Activated gamma-delta T cell treated with Interleukin-2 at 50 U/mL for 16 hours (primary cell): ENCODE measurements at regions not wholly inside any gene's neighbourhood (a gene's known extent, or its start where the extent isn't known, plus 50 kb on each side); places are given as distances from the start of the nearest gene placed in this dataset.
A peak's percentile ranks its signal among the peaks of the same experiment; 100 is the strongest.

ENCODE experiments used
- DNase-seq: peaks from one replicate; pipeline ENCODE4 v3.0.0-alpha.2; 2020

DNA sequence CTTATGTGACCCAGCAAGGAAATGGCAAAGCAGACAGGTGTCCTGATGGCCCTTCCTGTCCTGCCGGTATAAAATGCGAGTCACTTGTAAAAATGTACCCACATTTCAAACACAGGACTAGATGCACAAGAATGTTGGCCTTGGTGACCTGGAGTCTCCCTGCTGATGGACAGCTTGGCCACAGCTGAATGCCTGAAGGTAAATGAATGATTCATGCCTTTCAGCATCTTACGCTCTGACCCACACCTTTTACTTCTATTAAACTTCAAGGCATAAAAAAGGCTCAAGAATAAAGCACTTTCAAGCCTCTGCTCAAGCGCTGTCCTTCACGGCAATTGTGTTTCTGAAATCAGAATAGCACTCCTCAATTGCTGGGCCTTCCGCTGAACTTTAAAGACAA lies 228.0 kb upstream of the SLCO3A1 start:
- no peak for DNase-seq

DNA sequence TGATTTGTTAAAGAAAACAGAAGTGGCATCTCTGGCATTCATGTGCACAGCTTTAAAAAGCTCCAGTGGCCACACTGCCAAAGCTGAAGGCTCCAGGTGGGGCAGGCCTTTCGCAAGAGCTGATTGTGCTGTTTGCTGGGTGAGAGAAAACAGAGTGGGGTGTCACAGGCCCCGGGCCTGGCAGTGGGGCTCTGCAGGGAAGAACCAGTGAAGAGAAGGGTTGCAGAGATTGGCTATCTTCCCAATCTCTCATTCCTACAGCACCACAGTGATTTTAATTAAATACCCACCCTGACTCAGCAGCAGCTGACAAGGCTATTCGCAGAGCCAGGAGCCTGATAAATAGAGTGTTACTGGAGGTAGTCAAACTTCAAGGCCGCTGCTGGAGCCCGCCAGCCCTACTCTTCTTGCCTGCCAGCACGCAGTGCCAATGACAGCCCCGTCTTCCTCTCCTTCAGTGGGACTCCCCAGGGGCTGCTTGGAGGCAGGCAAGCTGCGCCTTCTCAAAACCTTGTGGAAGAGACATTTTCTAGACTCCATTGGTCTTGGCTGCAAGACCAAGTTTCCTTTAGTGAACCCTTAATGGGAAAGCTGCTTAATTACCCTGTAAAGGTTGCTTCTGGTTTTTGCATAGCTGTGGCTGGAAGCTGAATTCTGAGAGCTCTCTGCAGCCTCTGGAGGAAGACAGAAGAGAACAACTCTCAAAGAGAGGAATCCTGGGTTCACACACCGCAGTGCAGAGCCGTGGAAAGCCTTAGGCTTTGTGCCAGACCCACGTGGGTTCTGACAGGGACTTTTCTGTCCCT lies 225.8 kb upstream of the SLCO3A1 start:
- DNase-seq, result no peak

DNA sequence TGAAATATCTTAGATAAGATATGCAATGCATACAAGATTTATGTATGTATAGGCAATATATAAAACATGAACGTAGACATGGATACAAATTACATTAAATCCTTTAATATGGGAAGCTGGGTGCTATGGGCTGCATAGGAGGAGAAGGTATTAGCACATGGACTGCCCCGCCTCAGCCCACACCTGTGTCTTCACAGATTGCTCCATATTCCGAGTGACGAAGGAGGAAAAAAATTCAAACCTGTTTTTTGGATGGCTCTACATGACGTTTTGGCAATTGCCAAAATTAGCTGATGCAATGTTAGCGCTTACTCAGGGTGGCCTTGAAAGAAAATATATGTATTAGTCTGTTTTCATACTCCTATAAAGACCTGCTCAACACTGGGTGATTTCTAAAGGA lies 223.4 kb upstream of the SLCO3A1 start:
- no peak for DNase-seq

DNA sequence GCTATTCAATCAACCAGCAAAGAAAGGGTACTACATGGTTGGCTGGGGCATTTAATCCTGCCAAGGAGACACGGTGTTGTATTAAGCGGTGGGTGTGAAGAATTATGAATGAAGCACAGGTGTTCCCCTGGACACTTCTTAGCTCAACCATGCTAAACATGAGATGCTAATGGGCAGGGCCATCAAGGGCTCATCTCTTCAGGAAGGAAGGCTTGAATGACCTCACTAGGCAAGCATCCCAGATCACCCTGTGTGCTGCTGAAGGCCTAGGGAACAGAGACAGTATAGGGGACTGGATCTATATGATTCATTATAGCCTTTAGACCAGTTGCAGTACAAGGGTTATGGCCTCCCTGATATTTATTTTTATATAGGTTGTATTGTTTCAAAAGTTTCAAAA lies 221.3 kb upstream of the SLCO3A1 start:
- DNase-seq, result no peak

DNA sequence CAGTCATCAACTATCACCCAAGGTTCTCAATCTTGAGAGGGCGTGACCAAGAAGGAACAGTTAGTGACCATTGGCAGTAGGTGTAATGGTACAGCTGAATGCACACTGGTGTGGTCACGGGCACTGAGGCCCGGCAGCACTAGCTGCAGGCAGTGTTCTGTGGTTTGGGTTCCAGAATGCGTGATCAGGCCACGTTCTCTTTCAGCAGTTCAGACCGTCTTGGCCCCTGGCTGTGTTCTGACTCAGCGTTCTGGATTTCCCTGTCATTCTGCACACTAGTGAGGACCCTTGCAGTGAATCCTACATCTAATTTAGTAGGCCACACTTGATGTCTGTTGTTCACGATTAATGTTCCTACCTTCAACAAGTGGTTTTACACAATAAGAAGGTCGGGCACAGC lies 220.5 kb upstream of the SLCO3A1 start:
- DNase-seq, result no peak

DNA sequence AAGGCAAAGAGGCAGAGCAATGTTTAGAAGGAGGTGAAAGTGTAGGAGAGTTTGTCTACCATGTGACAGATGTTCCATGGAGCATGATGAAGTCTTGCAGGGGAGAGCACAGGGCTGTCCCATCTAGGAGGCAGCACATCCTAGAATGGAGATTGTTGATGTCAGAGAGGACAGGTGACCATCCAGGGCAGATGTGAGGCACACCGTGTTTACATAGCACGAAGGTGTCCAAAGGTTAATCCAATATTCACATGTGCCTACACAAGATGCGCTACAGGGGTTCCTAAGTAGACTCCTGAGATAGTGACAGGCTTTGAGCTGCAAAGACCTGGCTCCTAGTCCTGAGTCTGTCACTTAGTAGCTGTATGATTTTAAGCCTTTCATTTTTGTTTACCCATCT lies 219.3 kb upstream of the SLCO3A1 start:
- DNase-seq, result no peak

DNA sequence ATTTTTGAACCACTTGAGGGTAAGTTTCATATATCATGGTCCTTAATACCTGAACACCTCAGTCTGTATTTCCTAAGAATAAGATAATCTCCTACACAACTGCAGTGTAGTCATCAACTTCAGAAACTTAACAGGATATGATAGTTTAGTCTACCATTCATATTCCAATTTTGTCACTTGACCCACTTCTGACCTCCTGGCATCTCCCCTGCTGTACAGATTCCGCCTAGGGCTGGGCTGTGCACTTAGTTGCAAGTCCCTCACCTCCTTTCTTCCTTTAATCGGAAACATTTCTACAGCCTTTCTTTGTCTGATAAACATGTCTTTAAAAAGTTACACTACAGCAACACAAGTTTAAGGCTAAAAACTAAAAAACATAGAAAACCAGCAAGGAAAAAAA lies 218.4 kb upstream of the SLCO3A1 start:
- no peak for DNase-seq

DNA sequence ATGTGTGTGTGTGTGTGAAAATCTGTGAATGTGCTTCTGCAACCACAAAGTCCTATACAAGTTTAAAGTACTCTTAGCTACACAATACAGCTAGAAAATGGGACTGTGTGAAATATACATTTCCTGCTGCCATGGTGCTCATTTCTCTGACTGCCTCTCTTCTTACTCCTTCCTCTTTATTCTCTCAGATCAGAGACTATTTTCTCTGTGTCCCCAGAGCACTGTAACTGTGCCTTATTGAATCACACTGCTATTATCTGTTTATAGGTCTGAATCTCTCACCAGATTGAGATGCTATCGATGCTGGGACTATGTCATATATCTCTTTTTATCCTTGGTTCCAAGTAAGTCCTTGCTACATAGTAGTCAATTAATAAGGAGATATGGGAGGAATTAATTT lies 217.9 kb upstream of the SLCO3A1 start:
- DNase-seq, result no peak

DNA sequence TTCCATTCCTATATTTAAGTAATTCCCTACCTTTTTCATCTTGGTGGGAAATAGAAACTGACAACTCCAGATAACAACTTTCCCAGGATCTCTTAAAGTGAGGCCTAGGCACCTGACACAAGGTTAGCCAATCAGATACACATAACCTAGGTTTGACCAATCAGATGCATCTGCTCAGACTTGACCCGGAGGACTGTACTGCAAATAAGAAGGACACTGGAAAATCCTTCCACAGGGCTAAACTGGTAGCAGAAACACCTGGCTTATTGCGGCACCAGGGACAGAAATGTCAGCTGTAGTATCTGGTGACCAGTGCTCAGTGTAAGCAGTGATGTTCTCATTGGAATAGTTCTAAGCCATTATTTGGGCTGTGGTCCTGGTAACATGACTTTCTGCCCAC lies 204.5 kb upstream of the SLCO3A1 start:
- DNase-seq, result no peak

DNA sequence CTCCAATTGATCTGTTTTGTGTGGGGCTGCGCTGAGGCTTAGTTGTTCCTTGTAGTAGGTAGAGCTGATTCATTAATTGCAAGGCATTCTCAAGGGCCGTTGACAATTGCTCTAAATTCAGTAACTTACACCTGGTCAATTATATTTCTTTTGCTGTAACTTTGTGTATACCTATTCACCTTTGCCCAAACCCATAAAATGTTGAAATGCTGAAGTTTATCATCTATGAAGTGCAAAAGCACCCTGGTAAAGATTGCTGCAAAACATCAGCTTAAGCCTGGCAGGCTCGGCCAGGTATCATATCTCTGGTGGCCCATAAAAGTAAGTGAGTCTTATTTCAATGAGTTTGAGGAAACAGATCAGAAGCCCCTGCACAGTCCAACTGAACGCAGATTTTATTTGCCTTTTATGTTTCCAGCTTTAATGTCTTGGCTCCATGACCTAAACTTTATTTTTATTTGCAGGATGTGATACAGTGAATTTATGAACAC lies 203.6 kb upstream of the SLCO3A1 start:
- no peak for DNase-seq

DNA sequence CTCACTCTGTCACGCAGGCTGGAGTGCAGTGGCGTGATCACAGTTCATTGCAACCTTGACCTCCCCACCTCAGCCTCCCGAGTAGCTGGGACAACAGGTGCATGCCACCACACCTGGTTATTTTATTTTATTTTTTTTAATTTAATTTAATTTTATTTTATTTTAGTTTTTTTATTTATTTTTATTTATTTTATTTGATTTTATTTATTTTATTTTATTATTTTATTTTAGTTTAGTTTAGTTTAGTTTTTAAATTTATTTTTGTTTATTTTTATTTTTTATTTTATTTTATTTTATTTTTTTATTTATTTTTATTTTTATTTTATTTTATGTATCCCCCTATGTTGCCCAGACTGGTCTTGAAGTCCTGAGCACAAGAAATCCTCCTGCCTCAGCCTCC lies 202.3 kb upstream of the SLCO3A1 start:
- no peak for DNase-seq

DNA sequence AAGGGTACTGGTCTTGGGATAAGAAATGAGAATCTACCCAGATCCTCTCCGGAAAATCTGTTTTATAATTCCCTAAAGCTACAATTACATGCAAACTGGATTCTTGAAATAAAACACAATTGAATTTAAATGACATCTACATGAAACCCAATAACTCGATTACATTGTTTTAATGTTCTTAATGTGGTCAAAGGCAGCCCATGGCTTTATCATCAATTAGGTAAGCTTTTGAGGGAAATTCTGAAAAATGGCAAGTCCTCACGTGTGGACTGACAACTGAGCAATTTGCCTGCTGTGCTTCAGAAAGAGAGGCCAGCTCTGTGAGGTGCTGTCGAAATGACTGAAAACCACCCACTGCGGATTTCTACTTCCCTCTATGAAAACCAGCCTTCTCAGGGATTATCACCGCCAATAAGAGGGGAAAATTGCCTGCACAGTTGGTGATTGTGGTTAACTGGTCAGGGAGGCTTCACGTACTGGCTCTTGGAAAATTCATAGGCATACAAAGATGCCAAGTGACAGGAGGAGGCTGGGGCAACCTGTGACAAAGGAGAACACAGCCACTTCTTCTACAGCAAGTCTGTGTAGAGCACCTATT lies 200.8 kb upstream of the SLCO3A1 start:
- no peak for DNase-seq

DNA sequence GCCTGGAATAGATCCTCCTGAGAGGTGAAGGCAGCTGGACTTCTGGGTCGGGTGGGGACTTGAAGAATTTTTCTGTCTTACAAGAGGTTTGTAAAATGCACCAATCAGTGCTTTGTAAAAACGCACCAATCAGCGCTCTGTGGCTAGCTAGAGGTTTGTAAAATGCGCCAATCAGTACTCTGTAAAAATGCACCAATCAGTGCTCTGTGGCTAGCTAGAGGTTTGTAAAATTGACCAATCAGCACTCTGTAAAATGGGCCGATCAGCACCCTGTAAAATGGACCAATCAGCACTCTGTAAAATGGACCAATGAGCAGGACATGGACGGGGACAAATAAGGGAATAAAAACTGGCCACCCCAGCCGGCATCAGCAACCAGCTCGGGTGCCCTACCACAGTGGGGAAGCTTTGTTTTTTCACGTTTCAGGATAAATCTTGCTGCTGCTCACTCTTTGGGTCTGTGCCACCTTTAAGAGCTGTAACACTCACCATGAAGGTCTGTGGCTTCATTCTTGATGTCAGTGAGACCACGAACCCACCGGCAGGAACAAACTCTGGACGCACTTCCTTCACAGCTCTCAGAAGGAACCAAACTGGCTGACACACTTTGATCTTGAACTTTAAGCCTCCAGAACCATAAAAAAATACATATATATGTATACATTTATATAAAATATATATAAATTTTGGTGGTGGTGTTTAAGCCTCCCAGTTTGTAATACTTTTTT lies 197.8 kb upstream of the SLCO3A1 start:
- peak; percentile 21 for DNase-seq

DNA sequence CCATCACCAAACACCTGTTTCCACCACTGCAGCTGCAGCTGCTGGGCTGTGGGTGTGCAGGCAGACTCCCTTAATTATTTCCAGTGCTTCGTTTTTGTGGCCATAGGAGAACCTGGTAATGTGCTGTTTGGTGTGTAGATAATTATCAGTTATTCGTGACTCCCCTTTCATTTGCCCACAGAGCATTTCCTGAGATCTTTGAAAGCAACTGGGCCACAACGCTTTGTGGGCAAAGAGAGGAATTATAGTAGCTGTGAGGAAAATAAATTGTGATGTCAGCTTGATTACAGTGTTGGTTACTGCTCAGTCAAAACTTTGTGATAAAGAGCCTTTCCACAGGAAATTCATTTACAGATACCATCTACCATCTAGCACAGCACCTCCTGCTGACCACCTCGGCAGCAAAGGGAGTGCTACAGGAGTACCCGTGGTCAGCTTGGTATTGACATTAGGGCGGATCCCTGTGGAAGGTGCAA lies 193.3 kb upstream of the SLCO3A1 start:
- no peak for DNase-seq

DNA sequence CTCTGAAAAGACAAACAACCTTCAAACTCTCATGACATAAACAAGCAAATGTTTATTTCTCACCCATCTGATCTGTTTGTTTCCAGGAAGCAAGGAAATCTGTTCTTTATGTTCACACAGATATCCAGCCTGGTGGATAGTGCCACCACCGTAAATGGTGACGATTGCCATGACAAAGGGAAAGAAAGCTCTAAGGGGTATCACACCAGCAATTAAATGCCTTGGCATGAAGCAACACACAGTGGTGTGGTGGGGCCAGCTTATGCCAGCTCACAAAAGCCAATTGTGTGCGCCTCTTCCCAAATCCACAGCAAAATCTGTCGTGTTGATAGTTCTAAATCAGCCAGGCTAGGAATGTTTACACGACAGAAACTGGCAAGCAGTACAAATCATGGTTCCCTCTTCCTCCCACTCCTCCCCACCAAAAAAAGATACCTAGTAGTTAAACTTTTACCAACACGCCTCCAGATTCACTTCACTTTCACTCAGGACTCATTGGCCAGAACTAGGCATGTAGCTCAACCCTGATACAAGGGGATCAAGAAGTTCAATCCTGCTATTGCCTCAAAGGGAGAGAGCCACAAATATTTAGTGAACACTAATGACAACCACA lies 189.2 kb upstream of the SLCO3A1 start:
- DNase-seq, result no peak

DNA sequence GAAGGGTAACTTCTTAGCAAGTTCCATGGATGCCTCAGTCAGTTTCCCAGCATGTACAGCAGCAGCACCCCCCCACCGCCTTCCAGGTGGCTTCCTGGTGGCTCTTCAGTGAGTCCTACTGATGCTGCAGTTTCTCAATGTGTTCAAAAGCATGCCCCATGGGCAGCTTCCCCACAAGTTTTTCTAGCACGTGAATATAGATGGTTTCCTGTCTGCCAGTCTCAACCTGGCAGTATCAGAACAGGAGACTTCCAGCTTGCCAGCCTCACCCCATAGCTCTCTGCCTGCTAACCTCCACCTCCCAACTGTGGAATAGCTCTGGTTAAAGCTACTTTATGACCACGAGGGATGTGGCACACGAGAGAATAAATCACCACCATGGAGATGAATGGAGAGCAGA lies 188.3 kb upstream of the SLCO3A1 start:
- DNase-seq, result no peak

DNA sequence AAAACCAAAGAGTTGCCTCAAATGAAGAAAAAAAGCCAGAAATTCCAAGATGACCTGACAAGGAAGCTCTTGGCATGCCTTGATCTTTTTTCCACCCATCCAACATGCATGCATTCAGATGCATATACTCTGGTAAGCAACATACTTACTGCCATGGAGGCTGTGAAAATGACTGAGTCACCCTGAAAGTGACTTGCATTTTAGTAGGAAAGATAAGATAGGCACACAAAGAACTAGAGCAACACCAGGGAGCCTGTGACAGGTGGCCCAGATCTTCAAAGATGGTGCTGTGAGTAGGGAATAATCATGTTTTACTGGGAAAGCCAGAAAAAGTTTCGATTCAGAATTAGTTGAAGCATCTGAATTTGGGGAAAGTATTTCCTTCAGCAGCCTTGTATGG lies 185.1 kb upstream of the SLCO3A1 start:
- DNase-seq, result no peak

DNA sequence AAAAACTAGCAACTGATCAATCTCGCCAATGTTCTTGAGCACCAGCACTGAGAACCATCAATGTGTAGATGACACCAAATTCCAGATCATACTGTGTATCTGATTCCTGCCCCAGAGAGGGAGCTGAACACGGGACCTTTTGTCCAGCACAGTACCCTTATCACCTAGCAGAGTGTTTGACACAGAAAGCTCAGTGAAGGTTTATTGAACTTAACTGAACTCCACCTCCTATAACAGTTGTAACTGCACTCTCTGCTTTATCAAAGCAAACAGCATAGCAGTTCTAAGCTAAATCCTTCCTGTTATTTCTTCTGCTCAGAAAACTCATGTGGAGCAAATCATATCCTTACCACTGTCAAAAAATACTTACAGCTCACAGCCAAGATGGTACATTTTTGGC lies 183.4 kb upstream of the SLCO3A1 start:
- no peak for DNase-seq

DNA sequence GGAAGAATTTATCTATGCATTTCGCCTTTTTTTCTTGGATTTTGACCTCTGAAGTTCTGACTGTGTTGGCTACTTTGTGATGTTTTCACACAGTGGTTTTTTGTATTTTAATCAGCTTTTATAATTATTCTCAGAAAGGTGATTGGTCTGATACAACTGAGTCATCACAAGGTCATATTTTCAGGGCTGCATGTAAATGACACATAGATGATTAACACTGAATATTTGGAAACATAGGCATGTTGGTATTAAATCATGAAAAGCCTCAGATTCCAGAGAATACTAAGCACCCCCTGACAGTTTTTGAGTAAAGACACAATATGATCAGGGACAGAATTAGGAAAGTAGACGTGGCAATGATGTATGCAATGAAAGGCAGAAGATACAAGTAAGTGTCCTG lies 175.5 kb upstream of the SLCO3A1 start:
- DNase-seq, result no peak

DNA sequence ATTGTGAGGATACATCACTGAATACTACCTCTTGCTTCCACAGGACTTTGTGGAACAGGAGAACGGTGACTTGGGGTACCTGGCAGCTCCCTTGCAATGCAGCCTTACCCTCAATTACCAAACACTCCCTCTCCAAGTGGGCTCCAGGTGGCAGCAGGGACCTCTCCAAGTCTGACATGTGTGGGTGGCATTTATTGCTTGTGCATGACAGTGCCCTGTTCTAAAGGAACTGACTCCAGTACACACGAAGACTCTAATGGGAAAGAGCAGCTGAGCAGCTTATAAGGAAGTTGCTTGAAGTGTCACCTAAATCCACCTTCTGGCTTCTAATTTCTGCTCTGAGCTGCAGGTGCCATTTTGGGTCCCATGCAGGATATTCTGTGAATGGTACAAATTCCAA lies 174.1 kb upstream of the SLCO3A1 start:
- no peak for DNase-seq

DNA sequence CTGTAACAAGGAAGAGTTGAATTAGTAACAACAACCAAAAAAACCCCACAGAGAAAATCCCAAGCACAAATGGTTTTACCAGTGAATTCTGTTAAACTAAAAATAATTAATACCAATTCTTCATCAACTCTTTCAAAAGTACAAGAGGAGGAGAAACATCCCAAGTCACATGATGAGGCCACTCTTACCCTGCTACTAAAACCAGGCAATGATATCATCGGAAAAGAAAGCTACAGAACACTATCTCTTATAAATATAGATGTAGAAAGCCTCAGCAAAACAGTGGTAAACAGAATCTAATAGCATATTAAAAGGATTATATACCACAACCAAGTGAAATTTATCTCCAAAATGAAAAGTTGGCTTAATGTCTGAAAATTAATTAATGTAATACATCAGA lies 168.1 kb upstream of the SLCO3A1 start:
- no peak for DNase-seq

DNA sequence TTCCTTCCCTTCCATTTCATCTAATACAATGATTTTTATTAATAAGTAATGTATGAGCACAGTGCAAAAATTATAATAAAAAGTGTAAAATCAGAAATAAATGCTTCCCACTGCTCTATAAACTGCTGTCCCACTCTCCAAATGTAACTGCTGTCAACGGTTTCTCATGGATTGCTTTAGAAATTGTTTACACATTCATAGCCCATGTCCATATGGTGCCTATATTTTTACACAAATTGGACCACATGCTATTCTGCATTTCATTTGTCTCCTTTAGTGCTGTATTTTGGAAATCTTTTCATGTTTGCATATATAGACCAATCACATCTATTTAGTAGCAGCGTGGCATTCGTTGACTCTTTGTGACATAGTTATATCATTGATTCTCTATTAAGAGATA lies 164.7 kb upstream of the SLCO3A1 start:
- DNase-seq, result no peak

DNA sequence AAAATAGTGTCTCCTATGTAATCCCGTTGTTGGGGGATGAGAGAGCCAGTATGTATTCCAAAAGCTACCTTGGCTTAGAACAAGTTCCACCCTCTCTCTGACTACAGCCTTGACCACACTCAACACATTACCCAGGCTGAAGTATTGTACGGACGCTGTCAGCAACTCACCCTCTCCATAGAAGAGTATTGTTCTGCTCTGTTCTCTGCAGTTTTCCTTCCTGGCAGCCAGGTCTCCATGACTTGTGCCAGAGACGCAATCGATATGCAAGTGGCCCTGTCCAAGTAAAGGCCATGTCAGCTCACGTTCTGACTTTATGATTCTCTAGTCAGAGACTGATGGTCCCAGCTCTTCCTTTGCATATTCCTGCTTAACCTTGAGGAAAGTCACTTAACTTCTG lies 164.1 kb upstream of the SLCO3A1 start:
- DNase-seq, result no peak

DNA sequence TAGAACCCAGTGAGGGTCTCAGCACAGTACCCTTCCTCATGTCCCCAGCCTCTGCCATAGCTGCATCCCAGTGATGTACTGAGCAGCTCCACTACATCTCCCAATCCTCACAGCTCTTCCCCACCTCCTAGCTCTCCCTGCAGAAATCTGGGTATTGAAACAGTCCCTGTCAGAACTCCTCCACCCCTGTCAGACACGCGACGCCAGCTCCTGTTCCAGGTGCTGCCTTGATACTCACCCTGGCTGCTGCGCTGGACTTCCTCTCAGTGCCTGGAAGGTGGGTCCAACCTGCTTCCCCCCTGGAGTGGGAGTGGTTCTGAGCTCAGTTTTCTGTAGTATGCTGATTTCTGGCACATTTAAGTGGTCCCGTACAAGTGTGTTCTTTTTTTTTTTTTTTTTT lies 160.9 kb upstream of the SLCO3A1 start:
- DNase-seq, result no peak
